ENCODE measurements at regions not wholly inside any gene's neighbourhood (a gene's known extent, or its start where the extent isn't known, plus 50 kb on each side); places are given as distances from the start of the nearest gene placed in this dataset.

GRCh38 chr9:20199111-20199510 lies 410.3 kb upstream of the SLC24A2 start:
- DNase-seq = no peak

- DNase-seq = no peak
Observed at GRCh38 chr9:20197976-20198685, 409.3 kb upstream of the SLC24A2 start.

DNA sequence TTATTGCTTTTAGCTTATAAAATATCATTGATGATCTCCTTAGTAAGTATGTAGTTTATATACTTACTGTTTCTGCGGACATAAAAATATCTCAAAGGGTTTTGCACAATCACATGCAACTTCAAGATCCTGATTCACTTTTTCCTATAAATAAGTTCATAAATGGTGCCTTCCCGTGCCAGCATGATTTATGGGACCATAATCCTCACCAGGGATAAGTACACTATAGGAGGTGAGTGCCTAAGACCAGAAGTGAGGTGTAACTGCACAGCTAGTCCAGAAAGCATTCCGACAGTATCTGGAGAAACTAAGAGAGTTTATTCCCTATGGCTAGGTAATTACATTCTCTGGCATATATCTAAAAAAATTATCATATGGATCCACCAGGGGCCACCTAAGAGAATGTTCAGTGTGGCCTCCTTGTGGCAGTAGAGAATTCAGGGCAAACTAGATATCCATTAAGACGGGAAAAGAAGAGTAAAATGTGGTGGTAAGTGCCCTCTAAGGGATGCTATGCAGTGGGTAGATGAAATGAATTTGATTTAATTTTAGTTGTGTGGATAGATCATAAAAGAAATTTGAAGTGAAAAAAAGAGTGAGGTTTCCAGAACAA lies 402.5 kb upstream of the SLC24A2 start:
- no peak for DNase-seq

DNA sequence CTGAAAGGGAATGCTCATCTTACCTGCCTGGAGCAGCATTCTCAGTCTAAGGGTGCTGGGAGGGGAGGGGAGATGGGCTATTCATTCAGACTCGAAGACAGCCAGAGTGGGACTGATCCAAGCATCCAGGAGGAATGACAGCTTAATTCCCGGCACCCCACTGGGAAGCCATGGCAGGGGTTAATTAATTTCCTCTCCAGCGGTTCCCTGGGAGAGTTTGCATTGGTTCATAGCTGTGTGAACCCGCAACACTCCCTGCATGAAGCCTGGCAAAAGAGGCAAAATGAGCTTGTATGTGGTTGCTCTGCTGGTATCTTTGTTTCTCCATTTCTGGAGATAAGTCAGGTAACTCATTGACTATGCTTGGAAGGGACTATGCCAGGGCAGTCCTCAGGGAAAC lies 401.0 kb upstream of the SLC24A2 start:
- DNase-seq = no peak

DNA sequence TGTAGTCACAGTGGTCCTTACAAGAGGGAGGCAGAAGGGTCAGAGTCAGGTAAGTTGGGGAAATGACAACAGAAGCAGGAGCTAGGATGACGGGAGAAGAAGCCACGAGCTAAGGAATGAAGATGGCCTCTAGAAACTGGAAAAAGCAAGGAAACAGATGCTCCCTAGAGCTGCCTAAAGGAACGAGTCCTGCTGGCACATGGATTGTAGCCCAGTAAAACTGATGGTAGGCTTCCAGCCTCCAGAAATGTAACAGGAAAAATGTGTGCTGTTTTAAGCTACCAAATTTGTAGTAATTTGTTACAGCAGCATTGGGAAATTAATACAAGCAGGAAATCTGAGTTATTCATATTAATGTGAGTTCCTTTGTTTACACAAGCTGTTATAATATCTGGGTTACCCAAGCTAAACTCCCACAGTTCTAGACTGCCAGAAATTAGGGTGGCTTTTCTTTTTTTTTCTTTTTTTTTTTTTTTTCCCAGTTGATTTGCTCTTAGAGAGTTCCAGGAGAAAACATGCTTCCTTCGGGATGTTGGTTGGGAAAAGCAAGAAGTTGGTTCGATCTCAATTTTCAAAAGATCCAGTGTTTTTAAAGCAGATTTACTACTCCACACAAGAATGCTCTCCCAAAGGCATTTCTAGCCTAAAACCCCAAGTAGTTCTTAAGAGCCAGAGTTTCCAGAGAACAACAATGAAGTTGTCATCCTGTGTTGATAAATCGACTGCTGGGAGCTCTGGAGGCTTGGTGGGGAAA lies 400.0 kb upstream of the SLC24A2 start:
- DNase-seq = no peak

DNA sequence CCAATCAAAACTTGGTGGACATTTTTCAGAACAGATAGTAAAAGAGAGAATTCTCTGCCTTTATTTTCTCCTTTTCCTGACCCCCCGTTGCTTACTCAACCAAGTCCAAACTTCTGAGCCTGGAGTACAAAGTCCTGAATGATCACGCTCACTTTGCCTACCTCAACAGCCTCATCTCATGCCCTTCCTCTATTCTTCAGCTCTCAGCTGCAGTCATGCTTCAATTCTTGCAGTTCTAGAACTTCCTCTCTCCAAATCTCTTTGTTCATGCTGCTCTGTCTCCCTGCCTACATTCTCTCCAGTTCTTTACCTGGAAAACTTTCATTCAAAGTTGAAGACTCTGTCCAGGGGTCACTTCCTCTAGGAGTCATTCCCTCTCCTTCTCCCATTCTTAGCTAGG lies 398.5 kb upstream of the SLC24A2 start:
- DNase-seq = no peak

- no peak for DNase-seq
Observed at GRCh38 chr9:20186823-20187222, 398.0 kb upstream of the SLC24A2 start.

DNA sequence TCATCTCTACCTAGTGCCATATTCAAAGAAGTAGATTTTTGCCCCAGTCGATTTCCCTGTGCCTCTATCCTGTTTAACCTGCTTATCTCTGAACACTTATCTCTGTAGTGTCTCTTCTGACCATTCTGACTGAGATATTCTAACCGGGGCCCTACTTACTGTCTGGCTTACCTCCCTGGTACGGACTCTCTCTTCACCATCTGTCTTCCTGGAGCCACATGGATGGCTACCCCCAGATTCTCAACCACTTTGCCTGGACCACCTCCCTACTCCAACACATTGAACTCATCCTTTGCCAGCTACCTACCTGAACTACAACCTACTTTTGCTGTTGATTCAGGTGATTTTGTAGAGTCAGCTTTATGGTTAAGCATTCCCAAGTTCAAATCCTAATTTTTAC lies 397.4 kb upstream of the SLC24A2 start:
- no peak for DNase-seq

- DNase-seq = no peak
Observed at GRCh38 chr9:20184541-20184940, 395.7 kb upstream of the SLC24A2 start.

GRCh38 chr9:20178679-20179078 lies 389.8 kb upstream of the SLC24A2 start:
- DNase-seq = no peak

DNA sequence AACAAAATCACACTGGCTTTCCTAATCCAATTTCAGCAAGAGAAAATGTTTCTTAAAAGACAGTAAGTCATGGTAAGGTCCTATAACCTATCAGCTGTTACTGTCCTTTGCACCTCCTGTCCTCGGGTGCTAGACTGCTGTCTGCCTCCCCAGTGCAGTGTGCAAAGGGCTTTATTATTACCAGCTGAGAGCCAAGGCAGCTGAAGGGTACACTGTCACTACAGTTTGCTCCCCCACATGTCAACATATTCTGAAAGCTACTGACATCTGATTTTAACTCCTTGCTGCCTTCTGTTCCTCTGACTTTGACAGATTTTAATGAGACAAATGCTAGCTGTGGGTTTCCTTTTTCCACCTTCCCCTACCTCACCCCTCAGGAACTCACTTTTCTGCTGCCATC lies 389.4 kb upstream of the SLC24A2 start:
- DNase-seq = no peak

DNA sequence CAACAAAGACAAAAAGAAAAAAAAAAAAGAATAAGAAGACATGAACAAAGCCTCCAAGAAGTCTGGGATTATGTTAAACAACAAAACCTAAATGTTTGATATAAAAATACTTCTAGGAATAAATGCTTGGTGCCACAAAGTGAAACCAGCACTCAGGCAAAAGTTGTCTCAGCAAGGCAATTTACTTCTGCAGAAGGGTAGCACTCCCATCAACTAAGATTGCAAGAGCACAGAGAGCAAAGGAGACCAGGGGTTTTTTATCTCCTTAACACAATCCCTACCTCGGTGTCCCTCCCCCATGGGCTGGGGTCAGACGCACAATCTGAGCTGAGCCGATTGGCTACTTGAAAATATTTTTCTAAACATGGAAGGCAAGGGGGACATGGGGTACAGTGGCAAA lies 381.3 kb upstream of the SLC24A2 start:
- DNase-seq = no peak

GRCh38 chr9:20152151-20152725 lies 363.4 kb upstream of the SLC24A2 start:
- DNase-seq = no peak

DNA sequence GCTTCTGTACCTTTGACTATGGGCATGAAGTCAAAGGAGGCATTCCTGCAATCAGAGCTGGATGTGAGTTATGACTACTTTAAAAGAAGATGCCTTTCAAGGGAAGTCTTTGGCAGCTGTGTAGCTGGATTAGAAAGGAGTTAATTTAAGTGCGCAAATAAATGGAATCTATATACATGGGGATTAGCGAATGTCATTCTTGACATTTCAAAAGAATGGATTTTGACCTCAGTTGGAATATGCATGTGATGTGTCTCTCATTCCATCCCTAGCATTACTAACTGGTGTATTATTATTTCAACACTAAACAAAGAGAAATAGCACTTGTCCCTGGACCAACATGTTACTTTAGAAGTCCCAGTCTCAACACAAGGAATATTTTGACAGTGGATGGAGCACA lies 359.6 kb upstream of the SLC24A2 start:
- DNase-seq = no peak

- no peak for DNase-seq
Observed at GRCh38 chr9:20144197-20144596, 355.4 kb upstream of the SLC24A2 start.

- no peak for DNase-seq
Observed at GRCh38 chr9:20139763-20140290, 351.0 kb upstream of the SLC24A2 start.

- DNase-seq = no peak
Observed at GRCh38 chr9:20138841-20139240, 350.0 kb upstream of the SLC24A2 start.

DNA sequence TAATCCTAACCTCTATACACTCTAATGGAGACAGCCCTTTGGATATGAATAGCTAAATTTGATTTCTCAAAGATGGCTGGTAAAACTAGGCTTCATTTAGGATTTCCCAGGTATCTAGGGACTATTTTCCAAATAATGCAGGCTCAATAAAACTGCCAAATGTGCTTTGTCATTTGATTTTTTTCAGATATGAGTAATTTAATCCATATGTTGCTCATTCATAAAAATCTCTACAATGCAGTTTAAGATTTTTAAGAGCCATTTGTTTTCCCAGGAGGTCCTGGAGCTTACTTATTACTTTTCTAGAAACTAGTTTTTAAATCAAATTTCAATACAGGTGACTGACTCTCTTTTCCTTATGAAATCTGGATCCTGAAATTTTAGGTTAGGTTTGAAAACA lies 349.3 kb upstream of the SLC24A2 start:
- DNase-seq = no peak

DNA sequence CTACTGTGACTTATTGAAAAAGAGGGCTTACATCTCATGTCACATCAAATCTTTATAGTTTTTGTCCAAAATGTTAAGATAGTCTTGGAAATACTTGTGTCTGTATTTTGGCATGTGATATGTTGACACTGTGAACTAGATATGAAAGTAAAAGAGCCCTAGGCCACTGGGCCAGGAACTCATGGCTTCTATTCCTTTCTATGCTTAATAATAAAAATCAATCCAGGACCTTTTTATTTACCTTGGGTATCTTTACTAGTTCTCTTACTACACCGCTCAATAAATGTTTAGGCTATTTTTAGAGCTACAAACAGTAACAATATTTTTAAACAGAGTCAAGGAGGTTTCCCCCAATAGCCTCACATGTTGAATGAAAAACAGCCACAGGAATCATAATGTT lies 348.6 kb upstream of the SLC24A2 start:
- no peak for DNase-seq

DNA sequence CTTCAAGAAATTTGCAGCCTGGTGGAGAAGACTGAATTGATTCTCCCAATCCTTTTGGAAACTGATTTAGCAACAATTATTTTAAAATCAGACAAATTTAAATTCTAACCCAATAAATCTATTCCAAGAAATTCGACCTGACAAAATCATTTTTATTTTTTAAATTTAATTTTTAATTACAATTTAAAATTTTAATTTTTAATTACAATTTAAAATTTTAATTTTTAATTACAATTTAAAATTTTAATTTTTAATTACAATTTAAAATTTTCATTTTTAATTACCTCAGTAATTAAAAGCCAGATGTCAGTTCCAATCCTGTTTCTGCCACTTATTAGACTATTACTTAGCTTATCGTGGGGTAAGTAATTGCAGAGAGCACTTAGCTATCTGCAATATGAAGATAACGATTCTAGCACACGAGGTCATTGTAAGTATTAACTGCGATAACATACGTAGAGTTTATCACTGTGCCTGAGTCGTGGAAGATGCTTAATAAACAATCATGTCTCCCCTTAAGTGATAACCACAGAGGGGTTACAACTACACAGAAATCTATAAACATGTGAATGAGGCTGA lies 346.4 kb upstream of the SLC24A2 start:
- no peak for DNase-seq

DNA sequence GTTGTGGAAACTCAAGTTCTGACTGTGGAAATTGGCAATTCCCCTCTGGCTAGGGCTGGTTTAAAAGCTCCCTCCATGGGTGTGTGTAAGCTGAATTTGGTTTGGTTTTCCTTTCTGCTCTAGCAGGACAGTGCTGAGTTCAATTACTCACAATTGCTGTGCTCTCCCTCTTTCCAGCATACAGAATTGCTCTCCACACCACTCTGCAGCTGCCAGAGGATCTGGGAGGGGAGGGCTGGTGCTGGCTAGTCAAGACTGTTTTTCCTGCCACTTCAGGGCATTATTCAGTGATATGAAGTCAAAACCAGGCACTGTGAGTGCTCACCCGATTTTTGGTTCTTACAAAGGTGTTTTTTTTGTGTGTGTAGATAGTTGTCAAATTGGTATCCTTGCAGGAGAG lies 336.9 kb upstream of the SLC24A2 start:
- no peak for DNase-seq

DNA sequence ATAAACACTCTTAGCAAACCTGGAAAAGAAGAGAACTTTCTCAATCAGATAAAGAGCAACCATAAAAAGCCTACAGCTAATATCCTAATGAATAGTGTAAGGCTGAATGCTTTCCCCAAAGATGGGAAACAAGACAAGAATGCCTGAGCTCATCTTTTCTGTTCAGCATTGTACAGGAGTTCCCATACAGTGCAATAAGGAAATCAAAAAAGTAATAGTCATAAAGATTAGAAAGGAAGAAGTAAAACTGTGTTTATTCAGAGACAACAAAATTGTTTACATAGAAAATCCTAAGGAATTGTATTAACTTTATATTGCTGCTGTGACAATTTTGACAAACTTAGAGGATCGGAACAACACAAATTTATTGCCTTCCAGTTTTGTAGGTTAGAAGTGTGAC lies 330.7 kb upstream of the SLC24A2 start:
- DNase-seq = no peak
